ENCODE measurements at regions not wholly inside any gene's neighbourhood (a gene's known extent, or its start where the extent isn't known, plus 50 kb on each side); places are given as distances from the start of the nearest gene placed in this dataset.

- DNase-seq: no peak
- Mint-ChIP-seq H3K27me3 (ENCODE audit: insufficient read depth) (no peaks in the 10 kb centered on the region), H3K27ac (no peak overlapping the region), H3K4me1 (ENCODE audit: low read depth) (no peaks in the 10 kb centered on the region), H3K36me3 (ENCODE audit: low read depth) (peaks cover 10% of the 10 kb centered on the region), H3K4me3 (no peak overlapping the region), H3K9me3 (peaks cover 79% of the 10 kb centered on the region)
- no peak for TF ChIP-seq CTCF (IDR thresholded peaks at IDR 0.05)
Measured at GRCh38 chr22:48781868-48782267, 1045.8 kb downstream of the BRD1 start.

- TF ChIP-seq CTCF (IDR thresholded peaks at IDR 0.05): no peak
- Mint-ChIP-seq H3K4me1 (ENCODE audit: low read depth) (no peaks in the 10 kb centered on the region), H3K27me3 (ENCODE audit: insufficient read depth) (no peaks in the 10 kb centered on the region), H3K27ac (no peak overlapping the region), H3K4me3 (no peak overlapping the region), H3K36me3 (ENCODE audit: low read depth) (peaks cover 10% of the 10 kb centered on the region), H3K9me3 (peaks cover 84% of the 10 kb centered on the region)
- no peak for DNase-seq
Measured at GRCh38 chr22:48781391-48781790, 1046.3 kb downstream of the BRD1 start.

GRCh38 chr22:48780597-48781277 lies 1046.9 kb downstream of the BRD1 start:
- H3K4me1 Mint-ChIP-seq (ENCODE audit: low read depth): no peaks in the 10 kb centered on the region
- H3K9me3 Mint-ChIP-seq: peaks cover 86% of the 10 kb centered on the region
- H3K27me3 Mint-ChIP-seq (ENCODE audit: insufficient read depth): no peaks in the 10 kb centered on the region; the same call in 1 of the 2 replicates
- H3K4me3 Mint-ChIP-seq: no peak overlapping the region
- H3K36me3 Mint-ChIP-seq (ENCODE audit: low read depth): peaks cover 10% of the 10 kb centered on the region
- no peak for TF ChIP-seq CTCF (IDR thresholded peaks at IDR 0.05)
- H3K27ac Mint-ChIP-seq: no peak overlapping the region
- DNase-seq: no peak

- Mint-ChIP-seq H3K36me3 (ENCODE audit: low read depth) (peaks cover 10% of the 10 kb centered on the region), H3K27me3 (ENCODE audit: insufficient read depth) (no peaks in the 10 kb centered on the region; the same call in none of the 2 replicates), H3K27ac (no peak overlapping the region), H3K4me1 (ENCODE audit: low read depth) (no peaks in the 10 kb centered on the region), H3K9me3 (peaks cover 89% of the 10 kb centered on the region), H3K4me3 (no peak overlapping the region)
- TF ChIP-seq CTCF (IDR thresholded peaks at IDR 0.05): no peak
- no peak for DNase-seq
Measured at GRCh38 chr22:48779661-48780596, 1047.7 kb downstream of the BRD1 start.

- peaks cover 88% of the 10 kb centered on the region for H3K9me3 Mint-ChIP-seq
- H3K4me3 Mint-ChIP-seq: no peak overlapping the region
- no peak overlapping the region for H3K27ac Mint-ChIP-seq
- H3K4me1 Mint-ChIP-seq (ENCODE audit: low read depth): no peaks in the 10 kb centered on the region
- no peak for DNase-seq
- peaks cover 7% of the 10 kb centered on the region for H3K36me3 Mint-ChIP-seq (ENCODE audit: low read depth)
- no peaks in the 10 kb centered on the region; the same call in none of the 2 replicates for H3K27me3 Mint-ChIP-seq (ENCODE audit: insufficient read depth)
- TF ChIP-seq CTCF (IDR thresholded peaks at IDR 0.05): no peak
Measured at GRCh38 chr22:48779211-48779643, 1048.4 kb downstream of the BRD1 start.
